Omental fat pad (tissue), 3 donors: ENCODE measurements at regions not wholly inside any gene's neighbourhood (a gene's known extent, or its start where the extent isn't known, plus 50 kb on each side); places are given as distances from the start of the nearest gene placed in this dataset.

ENCODE experiments used
- ATAC-seq: fragments of 150-250 bp; one replicate; pipeline ENCODE4 v1.9.1; 2016; ENCODE audit warnings: mild to moderate bottlenecking, moderate library complexity; ENCODE audit not compliant: low FRiP score
- DNase-seq: peaks from one replicate; pipeline ENCODE4 v3.0.0-alpha.2; 2019; ENCODE audit warnings: low spot score
- TF ChIP-seq, protein P1 (sequence below), 3 donors: fragments of 450-650 bp; IDR thresholded peaks; one replicate each; pipeline ENCODE4 v1.5.1; 2016 to 2017; ENCODE audit warnings: antibody characterized with exemption in 3 of 3, mild to moderate bottlenecking in 3 of 3, moderate library complexity in 2 of 3

DNA sequence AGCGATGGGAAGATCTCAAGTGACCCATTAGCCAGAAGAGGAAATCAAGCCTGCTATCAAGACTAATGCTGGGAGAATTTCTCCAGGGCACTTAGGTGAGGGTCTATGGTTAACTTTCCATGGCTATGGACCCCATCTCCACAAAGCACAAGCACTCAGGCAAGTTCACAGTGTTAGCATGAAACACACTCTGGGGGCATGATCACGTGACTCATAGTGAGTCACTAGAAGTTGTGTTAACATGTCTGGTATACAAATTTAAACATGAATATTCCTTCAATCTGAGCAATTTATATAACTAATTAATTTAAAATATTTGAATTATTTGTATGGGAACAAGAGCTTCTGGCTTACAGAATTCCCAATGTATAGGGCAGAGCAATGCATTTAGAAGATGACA lies 131.8 kb downstream of the FAM204A start:
- no peak for DNase-seq
- TF ChIP-seq, protein P1, sequence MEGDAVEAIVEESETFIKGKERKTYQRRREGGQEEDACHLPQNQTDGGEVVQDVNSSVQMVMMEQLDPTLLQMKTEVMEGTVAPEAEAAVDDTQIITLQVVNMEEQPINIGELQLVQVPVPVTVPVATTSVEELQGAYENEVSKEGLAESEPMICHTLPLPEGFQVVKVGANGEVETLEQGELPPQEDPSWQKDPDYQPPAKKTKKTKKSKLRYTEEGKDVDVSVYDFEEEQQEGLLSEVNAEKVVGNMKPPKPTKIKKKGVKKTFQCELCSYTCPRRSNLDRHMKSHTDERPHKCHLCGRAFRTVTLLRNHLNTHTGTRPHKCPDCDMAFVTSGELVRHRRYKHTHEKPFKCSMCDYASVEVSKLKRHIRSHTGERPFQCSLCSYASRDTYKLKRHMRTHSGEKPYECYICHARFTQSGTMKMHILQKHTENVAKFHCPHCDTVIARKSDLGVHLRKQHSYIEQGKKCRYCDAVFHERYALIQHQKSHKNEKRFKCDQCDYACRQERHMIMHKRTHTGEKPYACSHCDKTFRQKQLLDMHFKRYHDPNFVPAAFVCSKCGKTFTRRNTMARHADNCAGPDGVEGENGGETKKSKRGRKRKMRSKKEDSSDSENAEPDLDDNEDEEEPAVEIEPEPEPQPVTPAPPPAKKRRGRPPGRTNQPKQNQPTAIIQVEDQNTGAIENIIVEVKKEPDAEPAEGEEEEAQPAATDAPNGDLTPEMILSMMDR (IDR thresholded peaks at IDR 0.05), result no peak
- ATAC-seq, result no peak

DNA sequence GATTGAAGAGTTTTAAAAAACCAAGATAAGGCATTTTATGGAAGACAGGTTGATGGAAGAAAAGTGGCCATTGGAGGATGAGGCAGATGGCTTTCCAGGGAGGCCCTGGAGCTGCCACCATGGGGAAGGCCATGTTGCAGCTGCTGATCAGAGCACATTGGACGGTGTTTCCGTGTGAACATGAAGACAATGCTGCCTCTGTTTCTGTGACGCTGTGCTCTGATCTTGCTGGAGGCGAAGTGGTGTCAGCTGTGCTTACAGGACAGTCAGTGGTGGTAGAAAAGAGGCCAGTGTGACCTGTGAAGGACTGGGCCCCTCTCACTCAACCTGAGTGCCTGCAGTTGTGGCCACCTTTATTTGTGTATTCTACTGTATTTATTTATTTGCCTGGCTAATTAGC lies 132.9 kb downstream of the FAM204A start:
- no peak for ATAC-seq
- no peak for DNase-seq
- TF ChIP-seq, protein P1 (IDR thresholded peaks at IDR 0.05), result no peak

- TF ChIP-seq, protein P1 (IDR thresholded peaks at IDR 0.05), result no peak
- DNase-seq (no peak), ATAC-seq (no peak)
Observed at GRCh38 chr10:118207470-118208007, 134.6 kb downstream of the FAM204A start.

DNA sequence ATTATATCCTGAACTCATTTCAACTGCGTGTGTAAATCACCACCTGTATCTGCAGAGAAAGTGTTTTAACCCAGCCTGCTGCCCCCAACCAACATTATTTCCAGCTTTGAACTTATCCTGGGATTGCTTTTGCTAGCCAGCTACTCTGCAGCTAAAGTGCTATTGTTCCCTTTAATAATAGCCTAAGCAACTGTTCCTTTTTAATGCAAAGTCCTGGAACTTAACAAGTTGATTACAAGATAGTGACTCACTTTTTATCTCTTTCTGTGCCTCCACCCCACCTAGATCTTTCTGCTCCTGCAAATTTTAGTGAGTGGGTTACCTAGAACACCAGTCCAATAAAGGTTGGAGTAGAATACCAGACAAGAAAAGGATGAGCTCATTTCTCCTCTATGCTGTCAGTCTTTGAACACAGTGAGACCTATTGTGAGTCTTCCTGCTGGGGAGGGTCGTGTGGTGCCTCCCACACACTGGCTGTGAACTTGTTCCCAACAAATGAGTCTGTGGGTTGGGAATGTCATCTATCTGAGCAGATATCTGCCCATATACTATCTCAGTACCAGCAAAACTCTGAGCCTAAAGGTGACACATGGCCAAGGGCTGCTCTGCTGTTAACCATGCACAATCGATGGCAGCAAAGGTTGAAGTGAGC lies 137.7 kb downstream of the FAM204A start:
- TF ChIP-seq, protein P1 (IDR thresholded peaks at IDR 0.05), result no peak
- no peak for ATAC-seq
- no peak for DNase-seq

DNA sequence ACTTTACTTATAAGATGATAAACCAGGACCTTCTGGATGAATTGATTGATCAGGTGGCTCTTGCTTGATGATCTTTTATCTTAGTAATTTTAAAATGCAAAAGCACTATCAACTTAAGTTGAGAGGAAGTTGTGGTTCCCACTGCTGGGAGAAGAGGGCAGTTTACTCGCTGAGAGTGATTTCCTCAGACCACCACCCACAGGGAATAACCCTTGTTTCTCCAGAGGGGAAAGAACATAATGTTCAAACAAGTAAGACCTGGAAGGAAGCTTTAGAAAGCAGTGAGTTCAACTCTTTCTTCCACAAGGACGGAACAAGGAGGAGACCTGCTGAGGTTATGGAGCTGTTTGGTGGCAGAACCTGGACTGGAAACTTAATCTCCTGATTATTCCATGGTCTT lies 138.7 kb downstream of the FAM204A start:
- no peak for ATAC-seq

GRCh38 chr10:118195729-118196128 lies 146.4 kb downstream of the FAM204A start:
- no peak for ATAC-seq
- TF ChIP-seq, protein P1 (IDR thresholded peaks at IDR 0.05), result no peak
- no peak for DNase-seq

More for the DNA sequence above, 138.7 kb downstream of the FAM204A start:
- TF ChIP-seq, protein P1 (IDR thresholded peaks at IDR 0.05), result no peak
- DNase-seq, result no peak

DNA sequence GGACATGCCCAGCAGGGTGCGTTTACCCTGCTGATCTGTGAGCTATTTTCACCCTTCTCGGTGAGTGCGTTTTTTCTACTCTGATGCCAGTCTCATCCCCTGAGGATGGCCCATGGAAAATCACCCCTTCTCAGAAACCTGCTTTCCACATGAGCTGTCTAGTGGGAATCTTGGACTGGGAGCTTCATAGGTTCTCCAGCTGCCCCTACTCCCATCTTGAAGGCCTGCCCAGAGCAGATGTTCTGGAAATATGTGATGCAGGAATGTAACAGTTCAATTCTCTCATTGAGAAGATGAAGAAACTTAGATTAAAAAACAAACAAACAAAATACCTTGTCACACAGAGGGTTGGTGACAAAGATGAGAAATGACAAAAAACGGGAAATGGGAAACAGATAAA lies 146.9 kb upstream of the RAB11FIP2 start:
- TF ChIP-seq, protein P1 (IDR thresholded peaks at IDR 0.05), result no peak
- DNase-seq (no peak), ATAC-seq (no peak)
